ENCODE measurements at regions not wholly inside any gene's neighbourhood (a gene's known extent, or its start where the extent isn't known, plus 50 kb on each side); places are given as distances from the start of the nearest gene placed in this dataset.

GRCh38 chr2:238728330-238729260 lies 119.3 kb upstream of the TWIST2 start:
- TF ChIP-seq CTCF (conservative IDR thresholded peaks at IDR 0.05 in 1 of 2, IDR thresholded peaks at IDR 0.05 in 1 of 2; ENCODE audit: low read depth in 1 of 2, low read length in 2 of 2) (no peak), EZH2 (IDR thresholded peaks at IDR 0.05; ENCODE audit: low read length, missing control alignments) (no peak)

Measured in fibroblast of lung (primary cell).